Upper lobe of left lung (tissue), 4 donors: ENCODE measurements at regions not wholly inside any gene's neighbourhood (a gene's known extent, or its start where the extent isn't known, plus 50 kb on each side); places are given as distances from the start of the nearest gene placed in this dataset.

ENCODE experiments used
- CTCF ChIP-seq, 6 experiments: fragments of 450-650 bp in 4 of 6; fragments of 200-600 bp in 2 of 6; sonication (generic) in 2 of 6; IDR thresholded peaks; one replicate each; pipeline ENCODE4 v1.5.1; 2016 to 2019; ENCODE audit warnings: antibody characterized with exemption in 6 of 6
- POLR2A ChIP-seq, 4 donors: fragments of 450-650 bp; IDR thresholded peaks; one replicate each; pipeline ENCODE4 v1.5.1; 2016 to 2017; ENCODE audit warnings: antibody characterized with exemption in 4 of 4, mild to moderate bottlenecking in 2 of 4
- POLR2AphosphoS5 ChIP-seq, 2 donors: sonication (generic); formaldehyde crosslinking; IDR thresholded peaks; one replicate each; pipeline ENCODE4 v1.5.1; 2017; ENCODE audit warnings: antibody characterized with exemption in 2 of 2

DNA sequence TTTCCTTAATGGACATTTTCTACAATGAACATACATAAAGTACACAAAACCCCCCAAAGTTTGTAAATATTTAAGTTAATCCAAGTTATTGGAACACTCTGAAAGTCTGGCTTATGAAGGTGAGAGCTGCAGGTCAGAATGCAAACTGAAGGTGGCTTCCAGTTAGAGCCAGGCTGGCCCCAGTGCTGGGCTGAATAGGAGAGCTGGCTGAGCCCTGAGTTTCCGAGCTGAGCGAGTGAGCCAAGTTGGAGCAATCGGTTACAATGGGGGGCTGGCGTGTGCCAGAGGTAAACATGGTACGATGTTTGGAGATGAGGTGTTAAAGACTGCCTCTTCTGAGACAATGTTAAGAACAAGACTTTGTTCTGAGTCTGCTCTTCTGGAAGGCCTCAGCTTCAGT lies 230.8 kb upstream of the MCTP2 start:
- TF ChIP-seq CTCF (IDR thresholded peaks at IDR 0.05) (no peak), POLR2A (IDR thresholded peaks at IDR 0.05) (no peak), POLR2AphosphoS5 (IDR thresholded peaks at IDR 0.05) (no peak)
